ENCODE measurements at regions not wholly inside any gene's neighbourhood (a gene's known extent, or its start where the extent isn't known, plus 50 kb on each side); places are given as distances from the start of the nearest gene placed in this dataset.

DNA sequence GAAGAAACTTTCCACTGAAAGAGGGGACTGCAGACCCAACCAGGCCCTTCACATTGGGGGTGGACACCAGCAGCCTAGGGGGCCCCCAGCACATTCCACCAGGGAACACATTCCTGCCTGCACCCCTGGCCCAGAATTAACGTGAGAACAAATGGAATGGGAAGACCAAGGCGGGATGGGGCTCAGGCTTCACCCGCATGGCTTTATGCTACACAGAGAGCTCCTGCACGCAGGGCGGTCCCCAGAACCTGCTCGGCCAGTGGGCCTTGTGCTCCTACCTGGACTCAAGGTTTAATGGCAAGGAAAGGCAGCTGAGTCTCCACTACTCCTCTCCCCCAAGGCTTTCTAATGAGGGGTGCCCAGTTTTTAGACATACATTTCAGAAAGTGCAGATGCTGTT is 146.3 kb upstream of the GPR26 start:
- ChIA-PET POLR2A (no interaction called here), CTCF (interaction anchor here in 1 of 2 donors (0.7 kb wide), 1 partner anchor 295 kb away, joined by 3 read pairs; no protein-coding TSS in a partner anchor)
- Histone ChIP-seq H3K4me3 (ENCODE audit: control insufficient read depth in 1 of 2, extremely low read depth in 1 of 2, low read length in 1 of 2) (no peak overlapping the region), H3K4me1 (ENCODE audit: control insufficient read depth in 1 of 2, extremely low read depth in 1 of 2, insufficient read depth in 2 of 2, low read length in 2 of 2) (no peaks in the 10 kb centered on the region), H3K36me3 (ENCODE audit: control insufficient read depth in 2 of 2, extremely low read depth in 1 of 2, insufficient read depth in 1 of 2, low read length in 1 of 2) (no peaks in the 10 kb centered on the region), H3K9me3 (no peaks in the 10 kb centered on the region), H3K27ac (ENCODE audit: low read length) (no peak overlapping the region), H3K27me3 (replicated peaks in 1 of 2; ENCODE audit: control insufficient read depth in 2 of 2, extremely low read depth in 1 of 2, insufficient read depth in 2 of 2, low read length in 1 of 2) (peaks cover 0 to 21% of the 10 kb centered on the region in 2 experiments)
- WGBS (ENCODE audit: insufficient coverage) = 87% methylated on average over 5 of the region's 6 CpGs
- H3K9me3 Mint-ChIP-seq = no peaks in the 10 kb centered on the region
- ATAC-seq (replicated peaks in 1 of 4) (no peak), DNase-seq (no peak)
- peaks cover 12 to 17% of the 10 kb centered on the region in 2 donors for H3K27me3 Mint-ChIP-seq
- no peaks in the 10 kb centered on the region for H3K4me1 Mint-ChIP-seq
- H3K36me3 Mint-ChIP-seq = no peaks in the 10 kb centered on the region
- no peak overlapping the region for H3K4me3 Mint-ChIP-seq
- no peak overlapping the region for H3K27ac Mint-ChIP-seq

DNA sequence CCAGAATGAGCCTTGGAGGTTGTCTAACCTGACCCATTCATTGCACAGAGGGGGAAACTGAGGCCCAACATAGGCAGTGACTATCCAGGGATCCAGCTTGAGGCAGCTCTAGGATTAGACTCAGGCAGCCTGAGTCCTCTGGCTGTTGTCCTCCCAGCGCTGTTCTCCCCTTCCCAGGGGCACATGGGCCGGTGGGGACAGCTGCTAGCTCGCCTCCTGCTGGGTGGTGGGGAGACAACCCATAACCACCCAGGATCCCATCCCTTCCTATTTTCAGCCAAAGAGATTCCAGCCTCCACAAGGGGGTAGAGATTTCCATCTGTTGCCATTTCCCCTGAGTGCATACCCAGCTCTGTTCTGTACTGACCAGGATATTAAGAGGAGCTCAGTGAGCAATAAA is 145.1 kb upstream of the GPR26 start:
- ChIA-PET POLR2A (no interaction called here), CTCF (no interaction called here)
- Mint-ChIP-seq H3K36me3 (no peaks in the 10 kb centered on the region), H3K27me3 (peaks cover 10% of the 10 kb centered on the region in 2 donors), H3K4me1 (no peaks in the 10 kb centered on the region), H3K4me3 (no peak overlapping the region), H3K9me3 (no peaks in the 10 kb centered on the region), H3K27ac (no peak overlapping the region)
- no CpG with 5 or more reads among the region's 3 CpGs for WGBS (ENCODE audit: insufficient coverage)
- Histone ChIP-seq H3K4me3 (ENCODE audit: control insufficient read depth in 1 of 2, extremely low read depth in 1 of 2, low read length in 1 of 2) (no peak overlapping the region), H3K27me3 (replicated peaks in 1 of 2; ENCODE audit: control insufficient read depth in 2 of 2, extremely low read depth in 1 of 2, insufficient read depth in 2 of 2, low read length in 1 of 2) (peaks cover 0 to 23% of the 10 kb centered on the region in 2 experiments), H3K27ac (ENCODE audit: low read length) (no peak overlapping the region), H3K9me3 (no peaks in the 10 kb centered on the region), H3K4me1 (ENCODE audit: control insufficient read depth in 1 of 2, extremely low read depth in 1 of 2, insufficient read depth in 2 of 2, low read length in 2 of 2) (no peaks in the 10 kb centered on the region), H3K36me3 (ENCODE audit: control insufficient read depth in 2 of 2, extremely low read depth in 1 of 2, insufficient read depth in 1 of 2, low read length in 1 of 2) (no peaks in the 10 kb centered on the region)
- no peak for DNase-seq
- ATAC-seq (replicated peaks in 1 of 4) = no peak

DNA sequence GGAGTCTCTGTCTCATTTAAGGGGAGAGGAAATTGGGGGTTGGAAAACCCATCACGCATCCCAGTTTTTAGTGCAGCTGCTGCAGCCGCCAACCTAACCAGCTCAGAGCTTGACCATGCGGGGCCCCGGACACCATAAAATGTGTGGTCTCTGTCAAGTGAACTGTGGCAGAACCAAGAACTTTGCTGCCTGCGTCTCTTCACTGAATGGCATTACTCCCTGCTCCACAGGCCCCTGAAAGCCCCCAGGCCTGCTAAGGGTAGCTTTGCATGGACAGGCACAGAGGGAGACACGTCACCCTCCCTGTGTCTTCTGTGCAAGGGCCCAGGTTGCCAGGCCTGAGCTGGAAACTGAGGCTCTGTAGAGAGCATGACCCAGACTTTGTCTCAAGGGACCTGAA is 144.6 kb upstream of the GPR26 start:
- ChIA-PET CTCF (no interaction called here), POLR2A (no interaction called here)
- no peak overlapping the region for H3K4me3 Mint-ChIP-seq
- WGBS (ENCODE audit: insufficient coverage) = 77% methylated on average over 5 of the region's 6 CpGs
- no peak overlapping the region for H3K27ac Mint-ChIP-seq
- DNase-seq (no peak), ATAC-seq (replicated peaks in 1 of 4) (no peak)
- H3K9me3 ChIP-seq = no peaks in the 10 kb centered on the region
- H3K9me3 Mint-ChIP-seq = no peaks in the 10 kb centered on the region
- H3K4me1 ChIP-seq (ENCODE audit: control insufficient read depth in 1 of 2, extremely low read depth in 1 of 2, insufficient read depth in 2 of 2, low read length in 2 of 2) = no peaks in the 10 kb centered on the region
- peaks cover 11% of the 10 kb centered on the region in 2 donors for H3K27me3 Mint-ChIP-seq
- no peak overlapping the region for H3K4me3 ChIP-seq (ENCODE audit: control insufficient read depth in 1 of 2, extremely low read depth in 1 of 2, low read length in 1 of 2)
- H3K27me3 ChIP-seq (replicated peaks in 1 of 2; ENCODE audit: control insufficient read depth in 2 of 2, extremely low read depth in 1 of 2, insufficient read depth in 2 of 2, low read length in 1 of 2) = peaks cover 0 to 20% of the 10 kb centered on the region in 2 experiments
- H3K36me3 ChIP-seq (ENCODE audit: control insufficient read depth in 2 of 2, extremely low read depth in 1 of 2, insufficient read depth in 1 of 2, low read length in 1 of 2) = no peaks in the 10 kb centered on the region
- no peaks in the 10 kb centered on the region for H3K4me1 Mint-ChIP-seq
- H3K27ac ChIP-seq (ENCODE audit: low read length) = no peak overlapping the region
- no peaks in the 10 kb centered on the region for H3K36me3 Mint-ChIP-seq

DNA sequence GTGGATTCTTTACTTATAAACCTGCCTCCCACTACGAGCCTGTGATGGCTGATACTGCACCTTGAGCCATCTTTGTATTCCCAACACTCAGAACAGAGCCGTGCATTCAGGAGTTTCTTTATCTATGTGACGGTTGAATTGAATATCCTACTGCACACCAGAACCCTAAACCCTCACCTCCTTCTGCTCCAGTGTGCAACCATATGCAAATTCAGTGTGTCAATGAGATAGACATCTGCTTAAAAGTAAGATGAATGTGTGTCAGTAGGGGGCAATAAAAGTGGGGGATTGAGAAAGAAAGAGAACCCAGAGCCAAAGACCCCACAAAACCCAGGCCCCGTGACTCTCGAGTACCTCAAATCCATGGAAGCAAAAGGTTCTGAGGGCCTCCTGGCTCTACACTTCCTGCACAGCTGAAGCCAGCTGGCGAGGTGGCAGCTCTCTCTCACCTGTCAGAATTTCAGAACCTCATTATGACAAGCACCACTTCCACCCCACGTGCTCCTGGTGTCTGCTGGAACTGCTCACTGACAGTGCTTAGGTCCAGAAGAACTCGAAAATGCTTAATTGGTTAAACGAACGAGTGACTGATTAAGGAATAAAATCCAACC is 143.3 kb upstream of the GPR26 start:
- Histone ChIP-seq H3K27ac (ENCODE audit: low read length) (no peak overlapping the region), H3K9me3 (no peaks in the 10 kb centered on the region), H3K36me3 (ENCODE audit: control insufficient read depth in 2 of 2, extremely low read depth in 1 of 2, insufficient read depth in 1 of 2, low read length in 1 of 2) (no peaks in the 10 kb centered on the region), H3K4me1 (ENCODE audit: control insufficient read depth in 1 of 2, extremely low read depth in 1 of 2, insufficient read depth in 2 of 2, low read length in 2 of 2) (no peaks in the 10 kb centered on the region), H3K27me3 (replicated peaks in 1 of 2; ENCODE audit: control insufficient read depth in 2 of 2, extremely low read depth in 1 of 2, insufficient read depth in 2 of 2, low read length in 1 of 2) (peaks cover 0 to 20% of the 10 kb centered on the region in 2 experiments), H3K4me3 (ENCODE audit: control insufficient read depth in 1 of 2, extremely low read depth in 1 of 2, low read length in 1 of 2) (no peak overlapping the region)
- no peak overlapping the region for H3K4me3 Mint-ChIP-seq
- ATAC-seq (replicated peaks in 1 of 4) (no peak), DNase-seq (no peak)
- CTCF ChIA-PET = interaction anchor here in 1 of 2 donors (0.7 kb wide), 1 partner anchor 8 kb away, joined by 3 read pairs; no protein-coding TSS in a partner anchor
- no peaks in the 10 kb centered on the region for H3K4me1 Mint-ChIP-seq
- POLR2A ChIA-PET = no interaction called here
- 57% methylated on average over 5 of the region's 10 CpGs for WGBS (ENCODE audit: insufficient coverage)
- H3K36me3 Mint-ChIP-seq = no peaks in the 10 kb centered on the region
- peaks cover 11% of the 10 kb centered on the region in 2 donors for H3K27me3 Mint-ChIP-seq
- H3K27ac Mint-ChIP-seq = no peak overlapping the region
- H3K9me3 Mint-ChIP-seq = no peaks in the 10 kb centered on the region

DNA sequence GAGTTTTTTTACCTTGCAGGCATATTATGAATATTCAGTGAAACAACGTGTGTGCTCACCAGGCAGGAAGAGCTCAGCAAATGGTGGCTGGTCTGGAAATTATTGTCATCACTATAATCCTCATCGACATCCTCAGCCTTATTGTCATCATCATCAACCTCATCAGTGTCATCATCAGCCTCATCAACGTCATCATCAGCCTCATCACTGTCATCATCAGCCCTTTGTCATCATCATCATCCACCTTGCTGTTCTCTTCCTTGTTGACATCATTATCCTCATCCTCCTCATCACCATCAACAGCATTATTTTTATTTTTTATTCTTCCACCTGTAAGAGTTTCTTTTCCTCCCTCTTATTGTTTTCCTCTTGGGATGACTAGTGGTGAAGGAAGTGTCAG is 142.3 kb upstream of the GPR26 start:
- no peaks in the 10 kb centered on the region for H3K36me3 ChIP-seq (ENCODE audit: control insufficient read depth in 2 of 2, extremely low read depth in 1 of 2, insufficient read depth in 1 of 2, low read length in 1 of 2)
- no peaks in the 10 kb centered on the region for H3K36me3 Mint-ChIP-seq
- no peak overlapping the region for H3K4me3 ChIP-seq (ENCODE audit: control insufficient read depth in 1 of 2, extremely low read depth in 1 of 2, low read length in 1 of 2)
- H3K27ac ChIP-seq (ENCODE audit: low read length) = no peak overlapping the region
- H3K9me3 Mint-ChIP-seq = no peaks in the 10 kb centered on the region
- H3K27ac Mint-ChIP-seq = no peak overlapping the region
- no peaks in the 10 kb centered on the region for H3K4me1 Mint-ChIP-seq
- POLR2A ChIA-PET = no interaction called here
- ATAC-seq (replicated peaks in 1 of 4) = no peak
- no peaks in the 10 kb centered on the region for H3K4me1 ChIP-seq (ENCODE audit: control insufficient read depth in 1 of 2, extremely low read depth in 1 of 2, insufficient read depth in 2 of 2, low read length in 2 of 2)
- CTCF ChIA-PET = no interaction called here
- H3K27me3 ChIP-seq (replicated peaks in 1 of 2; ENCODE audit: control insufficient read depth in 2 of 2, extremely low read depth in 1 of 2, insufficient read depth in 2 of 2, low read length in 1 of 2) = peaks cover 0 to 16% of the 10 kb centered on the region in 2 experiments
- no peak for DNase-seq
- no peaks in the 10 kb centered on the region for H3K9me3 ChIP-seq
- no peak overlapping the region for H3K4me3 Mint-ChIP-seq
- peaks cover 11% of the 10 kb centered on the region in 2 donors for H3K27me3 Mint-ChIP-seq
- WGBS (ENCODE audit: insufficient coverage) = 80% methylated on average over 3 of the region's 3 CpGs

DNA sequence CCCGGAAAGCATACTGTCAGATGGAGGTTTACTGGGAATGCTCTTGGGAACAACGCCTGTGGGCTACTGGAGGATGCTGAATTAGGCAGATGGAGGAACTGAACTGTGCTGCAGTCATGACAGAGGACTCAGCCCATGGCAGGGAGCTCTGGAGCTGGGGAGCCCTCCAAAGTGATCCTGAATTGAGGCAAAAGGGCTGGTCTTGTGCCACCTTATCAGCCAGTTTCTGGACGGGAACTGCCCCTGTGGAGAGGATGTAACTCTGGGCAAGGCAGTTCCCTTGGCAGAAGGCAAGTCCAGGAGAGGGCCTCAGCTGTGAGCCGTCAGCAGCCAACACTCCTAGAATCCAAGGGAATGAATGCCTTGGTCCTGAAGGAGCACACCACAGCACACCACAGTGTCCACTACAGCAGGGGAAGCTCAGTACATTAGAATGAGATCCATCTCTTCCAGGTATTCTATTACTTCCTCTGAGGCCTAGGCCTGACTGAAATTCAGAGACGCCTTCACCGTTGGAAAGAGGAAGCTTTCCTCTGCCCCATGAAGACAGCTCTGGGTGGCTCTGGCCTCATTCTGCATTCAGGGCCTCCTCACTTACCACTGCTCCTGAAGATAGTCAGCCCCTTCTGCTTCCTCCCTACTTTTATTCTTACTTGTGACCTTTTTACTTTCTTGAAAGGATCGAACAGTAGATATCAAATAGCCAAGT is 139.6 kb upstream of the GPR26 start:
- no peaks in the 10 kb centered on the region for H3K9me3 ChIP-seq
- no peak overlapping the region for H3K27ac ChIP-seq (ENCODE audit: low read length)
- ATAC-seq (replicated peaks in 1 of 4) (no peak), DNase-seq (no peak)
- no peaks in the 10 kb centered on the region for H3K9me3 Mint-ChIP-seq
- POLR2A ChIA-PET = no interaction called here
- H3K4me3 ChIP-seq (ENCODE audit: control insufficient read depth in 1 of 2, extremely low read depth in 1 of 2, low read length in 1 of 2) = no peak overlapping the region
- no peaks in the 10 kb centered on the region for H3K36me3 ChIP-seq (ENCODE audit: control insufficient read depth in 2 of 2, extremely low read depth in 1 of 2, insufficient read depth in 1 of 2, low read length in 1 of 2)
- no peak overlapping the region for H3K4me3 Mint-ChIP-seq
- no peaks in the 10 kb centered on the region for H3K36me3 Mint-ChIP-seq
- WGBS (ENCODE audit: insufficient coverage) = 66% methylated on average over 7 of the region's 7 CpGs
- H3K27me3 Mint-ChIP-seq = peaks cover 10 to 17% of the 10 kb centered on the region in 2 donors
- no peaks in the 10 kb centered on the region for H3K4me1 Mint-ChIP-seq
- H3K27ac Mint-ChIP-seq = no peak overlapping the region
- no peaks in the 10 kb centered on the region for H3K4me1 ChIP-seq (ENCODE audit: control insufficient read depth in 1 of 2, extremely low read depth in 1 of 2, insufficient read depth in 2 of 2, low read length in 2 of 2)
- CTCF ChIA-PET = no interaction called here
- H3K27me3 ChIP-seq (replicated peaks in 1 of 2; ENCODE audit: control insufficient read depth in 2 of 2, extremely low read depth in 1 of 2, insufficient read depth in 2 of 2, low read length in 1 of 2) = peaks cover 0 to 31% of the 10 kb centered on the region in 2 experiments

Measured in T-cell (primary cell).